IgD-negative memory B cell (primary cell): ENCODE measurements at regions not wholly inside any gene's neighbourhood (a gene's known extent, or its start where the extent isn't known, plus 50 kb on each side); places are given as distances from the start of the nearest gene placed in this dataset.
"Not testable (repeated sequence)": the region's sequence is repeated elsewhere in the genome, so short reads cannot be mapped to it uniquely, and the experiment has no call there.

Experiments used
- H3K27ac Mint-ChIP-seq, 3 donors: one replicate each; pipeline ENCODE4 v1.8.0; 2020 to 2022; ENCODE audit warnings: mild to moderate bottlenecking in 3 of 3, mixed read lengths in 3 of 3, moderate library complexity in 1 of 3
- H3K27me3 Mint-ChIP-seq: one replicate; pipeline ENCODE4 v1.8.0; 2021; ENCODE audit warnings: mixed read lengths
- H3K36me3 Mint-ChIP-seq: one replicate; pipeline ENCODE4 v1.8.0; 2020; ENCODE audit warnings: mild to moderate bottlenecking, mixed read lengths
- H3K4me1 Mint-ChIP-seq, 3 donors: one replicate each; pipeline ENCODE4 v1.8.0; 2020 to 2022; ENCODE audit warnings: mixed read lengths in 3 of 3, mild to moderate bottlenecking in 1 of 3
- H3K4me3 Mint-ChIP-seq, 4 donors: one replicate each; pipeline ENCODE4 v1.8.0; 2020 to 2022; ENCODE audit warnings: mild to moderate bottlenecking in 4 of 4, mixed read lengths in 4 of 4, moderate library complexity in 3 of 4
- H3K9me3 Mint-ChIP-seq, 3 donors: one replicate each; pipeline ENCODE4 v1.8.0; 2020 to 2021; ENCODE audit warnings: mixed read lengths in 3 of 3, mild to moderate bottlenecking in 1 of 3

DNA sequence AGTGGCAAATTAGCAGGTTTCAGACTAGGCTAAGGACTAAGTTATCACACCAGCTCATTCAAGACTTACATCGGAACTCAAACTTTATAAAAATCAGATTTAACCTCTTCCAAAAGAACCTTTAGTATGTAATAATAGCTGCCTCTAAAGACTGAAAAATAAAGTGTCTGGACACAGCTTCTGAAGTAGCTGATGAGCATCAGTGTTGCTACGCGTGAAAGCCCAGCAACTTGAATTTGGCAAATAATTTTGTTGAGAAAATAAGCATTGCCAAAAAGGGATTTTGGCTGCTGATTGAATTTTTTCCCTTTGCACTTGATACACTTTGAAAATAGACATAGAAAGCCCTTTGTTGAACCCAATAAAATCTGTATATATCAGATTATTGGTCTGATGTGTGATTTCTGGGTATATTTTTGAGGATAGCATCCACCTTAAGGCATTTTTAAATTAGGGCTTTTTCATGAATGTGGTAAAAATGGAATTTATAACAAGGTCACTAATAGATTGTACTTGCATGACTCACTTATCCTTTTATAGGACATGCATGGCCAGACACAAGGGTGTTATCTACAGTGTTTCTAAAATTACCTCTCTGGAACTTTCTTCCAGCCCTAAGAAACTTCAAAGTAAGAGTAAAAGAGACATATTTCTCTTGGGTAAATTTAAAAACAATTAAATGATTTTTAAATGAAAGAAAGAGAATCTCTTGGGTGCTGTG, 350.4 kb downstream of the TENT5A start:
- Mint-ChIP-seq H3K4me3 (no peak overlapping the region), H3K27me3 (no peaks in the 10 kb centered on the region), H3K27ac (no peak overlapping the region), H3K36me3 (no peaks in the 10 kb centered on the region), H3K4me1 (no peaks in the 10 kb centered on the region), H3K9me3 (peaks cover 0 to 1% (median 0%) of the 10 kb centered on the region in 3 donors)

DNA sequence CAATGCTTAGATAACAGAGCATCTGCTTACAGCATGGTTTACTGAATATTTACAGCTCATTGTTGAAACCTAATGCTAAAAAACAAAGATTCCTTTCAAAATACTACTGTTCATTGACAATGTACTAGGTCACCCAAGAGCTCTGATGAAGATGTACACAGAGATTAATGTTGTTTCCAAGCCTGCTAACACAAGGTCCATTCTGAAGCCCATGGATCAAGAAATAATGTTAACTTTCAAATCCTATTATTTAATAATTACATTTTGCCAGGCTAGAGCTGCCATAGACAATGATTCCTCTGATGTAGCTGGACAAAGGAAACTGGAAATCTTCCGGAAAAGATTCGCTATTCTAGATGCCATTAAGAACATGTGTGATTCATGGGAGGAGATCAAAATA, 355.6 kb downstream of the TENT5A start:
- Mint-ChIP-seq H3K9me3 (peaks cover 2 to 11% (median 3%) of the 10 kb centered on the region in 3 donors), H3K27ac (no peak overlapping the region), H3K4me3 (no peak overlapping the region), H3K4me1 (no peaks in the 10 kb centered on the region), H3K36me3 (no peaks in the 10 kb centered on the region), H3K27me3 (no peaks in the 10 kb centered on the region)

- Mint-ChIP-seq H3K27me3 (no peaks in the 10 kb centered on the region), H3K4me3 (no peak overlapping the region), H3K9me3 (peaks cover 7 to 10% (median 7%) of the 10 kb centered on the region in 3 donors), H3K27ac (no peak overlapping the region), H3K4me1 (no peaks in the 10 kb centered on the region), H3K36me3 (no peaks in the 10 kb centered on the region)
These were observed 365.3 kb downstream of the TENT5A start for GRCh38 chr6:81387163-81387562.

- no peak overlapping the region for H3K27ac Mint-ChIP-seq
- H3K27me3 Mint-ChIP-seq = no peaks in the 10 kb centered on the region
- peaks cover 0 to 8% (median 3%) of the 10 kb centered on the region in 3 donors for H3K9me3 Mint-ChIP-seq
- H3K4me3 Mint-ChIP-seq = no peak overlapping the region
- no peaks in the 10 kb centered on the region for H3K4me1 Mint-ChIP-seq
- no peaks in the 10 kb centered on the region for H3K36me3 Mint-ChIP-seq
These were observed 367.6 kb downstream of the TENT5A start for GRCh38 chr6:81384921-81385320.

GRCh38 chr6:81383472-81383871, 369.0 kb downstream of the TENT5A start:
- H3K4me3 Mint-ChIP-seq = no peak overlapping the region
- no peaks in the 10 kb centered on the region for H3K36me3 Mint-ChIP-seq
- no peak overlapping the region for H3K27ac Mint-ChIP-seq
- no peaks in the 10 kb centered on the region for H3K4me1 Mint-ChIP-seq
- H3K27me3 Mint-ChIP-seq = no peaks in the 10 kb centered on the region
- H3K9me3 Mint-ChIP-seq = peaks cover 0 to 8% (median 1%) of the 10 kb centered on the region in 3 donors

DNA sequence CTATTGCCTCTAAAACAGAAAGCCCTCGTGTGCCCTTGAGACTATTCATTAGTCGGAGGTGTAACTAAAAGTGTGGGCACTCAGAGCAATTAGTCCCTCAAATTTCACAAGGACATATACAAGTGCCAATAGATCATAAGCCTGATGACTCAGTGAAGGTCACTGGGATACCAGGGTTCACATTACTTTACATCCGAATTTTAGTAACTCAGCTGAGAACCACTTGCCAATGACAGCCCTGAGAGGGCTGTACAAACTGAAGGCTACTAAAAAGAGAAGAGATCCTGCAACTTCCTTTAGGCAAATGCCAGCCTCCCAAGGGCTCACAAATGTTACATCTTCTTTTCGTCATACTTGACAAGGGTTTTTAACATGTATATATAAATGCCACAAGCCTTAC, 369.6 kb downstream of the TENT5A start:
- H3K4me3 Mint-ChIP-seq = no peak overlapping the region
- peaks cover 0 to 8% (median 0%) of the 10 kb centered on the region in 3 donors for H3K9me3 Mint-ChIP-seq
- H3K27ac Mint-ChIP-seq = no peak overlapping the region
- H3K36me3 Mint-ChIP-seq = no peaks in the 10 kb centered on the region
- H3K4me1 Mint-ChIP-seq = no peaks in the 10 kb centered on the region
- no peaks in the 10 kb centered on the region for H3K27me3 Mint-ChIP-seq

- no peaks in the 10 kb centered on the region for H3K27me3 Mint-ChIP-seq
- H3K9me3 Mint-ChIP-seq = peaks cover 0 to 8% (median 0%) of the 10 kb centered on the region in 3 donors
- no peaks in the 10 kb centered on the region for H3K36me3 Mint-ChIP-seq
- H3K27ac Mint-ChIP-seq = no peak overlapping the region
- no peaks in the 10 kb centered on the region for H3K4me1 Mint-ChIP-seq
- H3K4me3 Mint-ChIP-seq = no peak overlapping the region
These were observed 371.0 kb downstream of the TENT5A start for GRCh38 chr6:81381382-81381916.

DNA sequence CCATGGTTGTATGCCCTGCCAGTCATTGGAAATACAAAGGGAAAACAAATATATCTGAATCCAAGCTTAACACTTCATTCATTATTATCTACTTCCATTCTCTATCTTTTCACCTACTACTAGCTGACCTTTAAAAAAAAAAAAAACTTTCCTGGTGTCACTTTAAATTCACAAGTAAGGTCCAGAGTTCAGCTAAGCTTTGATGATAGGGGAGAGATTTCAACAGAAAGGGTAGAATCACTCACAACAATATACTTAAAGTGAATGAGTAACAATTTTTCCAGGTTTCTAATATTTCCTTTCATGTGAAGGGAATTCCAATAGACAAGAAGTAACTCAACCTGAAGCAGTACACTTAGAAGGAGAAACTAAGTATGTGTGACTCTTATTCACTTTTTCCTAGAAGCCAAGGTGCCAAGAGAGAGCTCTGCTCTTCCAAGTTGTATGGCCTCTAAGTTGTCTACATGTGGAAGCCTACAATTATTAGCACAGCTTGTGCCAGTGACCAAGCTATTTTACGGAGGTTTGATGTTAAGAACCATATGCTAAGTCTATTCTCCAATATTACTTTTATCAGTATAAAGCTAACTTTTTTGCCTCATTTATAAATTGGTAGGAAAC, 371.7 kb downstream of the TENT5A start:
- H3K27ac Mint-ChIP-seq = no peak overlapping the region
- H3K4me1 Mint-ChIP-seq = no peaks in the 10 kb centered on the region
- no peaks in the 10 kb centered on the region for H3K27me3 Mint-ChIP-seq
- H3K36me3 Mint-ChIP-seq = no peaks in the 10 kb centered on the region
- H3K9me3 Mint-ChIP-seq = peaks cover 0 to 4% (median 0%) of the 10 kb centered on the region in 3 donors
- no peak overlapping the region for H3K4me3 Mint-ChIP-seq

DNA sequence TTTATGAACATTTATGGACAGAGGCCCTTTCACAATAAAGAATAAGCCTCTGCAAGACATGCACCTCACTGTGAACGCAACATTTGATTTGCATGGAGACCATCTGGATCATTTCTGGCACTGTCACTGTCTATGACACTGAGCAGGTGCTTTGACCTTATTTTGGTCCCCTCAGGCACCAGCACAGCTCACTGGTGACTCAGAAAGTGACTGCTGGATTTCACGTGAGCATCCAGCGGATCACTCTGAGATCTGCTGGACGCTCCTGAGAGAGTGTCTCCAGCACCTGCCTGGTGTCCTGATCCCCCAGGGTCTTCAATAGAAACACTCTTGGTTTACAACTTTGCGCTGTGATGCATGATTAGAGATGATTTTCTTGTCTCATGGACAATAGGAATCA, 375.7 kb downstream of the TENT5A start:
- Mint-ChIP-seq H3K36me3 (no peaks in the 10 kb centered on the region), H3K4me3 (no peak overlapping the region), H3K4me1 (no peaks in the 10 kb centered on the region), H3K27ac (no peak overlapping the region), H3K27me3 (no peaks in the 10 kb centered on the region), H3K9me3 (peaks cover 0 to 2% (median 0%) of the 10 kb centered on the region in 3 donors)

- Mint-ChIP-seq H3K36me3 (no peaks in the 10 kb centered on the region), H3K4me1 (no peaks in the 10 kb centered on the region)
These were observed 379.1 kb downstream of the TENT5A start for GRCh38 chr6:81373414-81373813.

DNA sequence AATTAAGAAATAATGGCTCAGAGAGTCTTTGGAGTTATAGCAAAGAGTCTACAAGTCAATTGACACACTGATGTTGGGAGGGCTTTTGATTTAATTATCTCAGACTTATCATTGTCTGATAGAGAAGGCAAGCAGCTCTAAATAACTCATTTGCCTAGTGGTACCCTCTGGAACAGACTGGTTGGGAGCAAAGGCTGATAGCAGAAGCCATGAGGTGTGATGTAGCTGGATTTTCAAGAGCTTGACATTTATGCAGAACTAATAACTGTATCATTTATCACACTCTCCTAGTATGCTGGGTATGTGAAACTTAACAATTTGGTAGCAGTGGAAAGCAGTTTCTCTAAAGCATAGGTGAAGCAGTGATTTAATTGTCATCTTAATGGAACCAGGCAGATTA, 380.6 kb downstream of the TENT5A start:
- no peaks in the 10 kb centered on the region for H3K36me3 Mint-ChIP-seq
- H3K27me3 Mint-ChIP-seq = no peaks in the 10 kb centered on the region
- no peak overlapping the region for H3K4me3 Mint-ChIP-seq
- H3K9me3 Mint-ChIP-seq = peaks cover 0 to 2% (median 0%) of the 10 kb centered on the region in 3 donors
- no peaks in the 10 kb centered on the region for H3K4me1 Mint-ChIP-seq
- no peak overlapping the region for H3K27ac Mint-ChIP-seq

More at GRCh38 chr6:81373414-81373813, 379.1 kb downstream of the TENT5A start:
- Mint-ChIP-seq H3K4me3 (no peak overlapping the region), H3K9me3 (peaks cover 0 to 2% (median 0%) of the 10 kb centered on the region in 3 donors), H3K27ac (no peak overlapping the region), H3K27me3 (no peaks in the 10 kb centered on the region)

- Mint-ChIP-seq H3K27ac (no peak overlapping the region), H3K9me3 (no peaks in the 10 kb centered on the region)
These were observed 385.5 kb downstream of the TENT5A start for GRCh38 chr6:81366972-81367371.

DNA sequence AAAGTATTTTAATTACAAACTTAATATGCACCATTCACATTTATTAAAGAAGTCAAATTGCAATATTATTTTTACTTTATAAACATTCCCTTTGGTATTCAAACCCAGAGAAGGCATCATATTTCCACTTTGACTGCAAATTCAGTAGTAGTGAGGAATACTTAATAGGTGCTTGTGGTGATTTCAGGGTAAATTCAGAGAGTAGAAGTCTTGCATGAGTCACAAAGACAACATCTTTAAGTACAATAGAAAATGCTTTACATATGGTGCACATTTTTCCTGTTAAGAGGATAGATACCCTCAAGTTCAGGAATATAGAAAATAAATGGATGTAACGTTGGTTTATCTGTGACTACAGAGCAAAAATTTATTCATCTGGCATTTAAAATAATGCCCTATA, 390.2 kb downstream of the TENT5A start:
- Mint-ChIP-seq H3K4me3 (no peak overlapping the region), H3K4me1 (no peaks in the 10 kb centered on the region), H3K27ac (no peak overlapping the region), H3K9me3 (peaks cover 0 to 3% (median 0%) of the 10 kb centered on the region in 3 donors), H3K36me3 (no peaks in the 10 kb centered on the region), H3K27me3 (no peaks in the 10 kb centered on the region)

More at GRCh38 chr6:81366972-81367371, 385.5 kb downstream of the TENT5A start:
- no peaks in the 10 kb centered on the region for H3K27me3 Mint-ChIP-seq
- H3K4me3 Mint-ChIP-seq = no peak overlapping the region
- no peaks in the 10 kb centered on the region for H3K36me3 Mint-ChIP-seq
- H3K4me1 Mint-ChIP-seq = no peaks in the 10 kb centered on the region

DNA sequence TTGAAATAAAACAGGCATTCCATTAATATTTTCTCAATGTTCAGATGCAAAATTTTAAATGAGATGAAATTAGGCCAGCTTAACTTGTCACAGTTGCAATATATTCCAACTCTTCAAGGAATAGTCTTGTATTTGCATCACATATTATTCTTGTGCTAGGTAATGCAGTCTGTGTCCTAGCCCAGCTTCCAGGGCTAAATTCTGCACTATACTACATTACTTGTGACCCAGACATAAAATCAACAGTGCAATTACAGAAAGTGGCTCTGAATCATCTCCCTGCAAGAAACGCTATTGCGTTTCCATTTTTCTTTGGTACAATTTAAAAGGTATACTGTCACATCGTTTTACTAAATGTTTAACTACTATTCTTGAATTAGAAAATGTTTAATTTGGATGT, 399.2 kb downstream of the TENT5A start:
- no peaks in the 10 kb centered on the region for H3K36me3 Mint-ChIP-seq
- no peak overlapping the region for H3K27ac Mint-ChIP-seq
- peaks cover 0 to 6% (median 0%) of the 10 kb centered on the region in 3 donors for H3K9me3 Mint-ChIP-seq
- H3K27me3 Mint-ChIP-seq = no peaks in the 10 kb centered on the region
- no peaks in the 10 kb centered on the region for H3K4me1 Mint-ChIP-seq
- H3K4me3 Mint-ChIP-seq = no peak overlapping the region

DNA sequence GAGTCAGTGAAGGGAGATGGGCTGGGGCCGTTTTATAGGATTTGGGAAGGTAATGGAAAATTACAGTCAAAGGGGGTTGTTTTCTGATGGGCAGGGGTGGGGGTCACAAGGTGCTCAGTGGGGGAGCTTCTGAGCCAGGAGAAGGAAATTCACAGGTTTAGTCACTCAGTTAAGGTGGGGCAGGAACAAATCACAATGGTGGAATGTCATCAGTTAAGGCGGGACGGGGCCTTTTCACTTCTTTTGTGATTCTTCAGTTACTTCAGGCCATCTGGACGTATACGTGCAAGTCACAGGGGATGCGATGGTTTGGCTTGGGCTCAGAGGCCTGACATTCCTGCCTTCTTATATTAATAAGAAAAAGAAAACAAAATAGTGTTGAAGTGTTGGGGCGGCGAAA, 408.5 kb downstream of the TENT5A start:
- not testable (repeated sequence) for H3K36me3 Mint-ChIP-seq, H3K4me1 Mint-ChIP-seq, H3K27ac Mint-ChIP-seq, H3K9me3 Mint-ChIP-seq, H3K4me3 Mint-ChIP-seq, H3K27me3 Mint-ChIP-seq

DNA sequence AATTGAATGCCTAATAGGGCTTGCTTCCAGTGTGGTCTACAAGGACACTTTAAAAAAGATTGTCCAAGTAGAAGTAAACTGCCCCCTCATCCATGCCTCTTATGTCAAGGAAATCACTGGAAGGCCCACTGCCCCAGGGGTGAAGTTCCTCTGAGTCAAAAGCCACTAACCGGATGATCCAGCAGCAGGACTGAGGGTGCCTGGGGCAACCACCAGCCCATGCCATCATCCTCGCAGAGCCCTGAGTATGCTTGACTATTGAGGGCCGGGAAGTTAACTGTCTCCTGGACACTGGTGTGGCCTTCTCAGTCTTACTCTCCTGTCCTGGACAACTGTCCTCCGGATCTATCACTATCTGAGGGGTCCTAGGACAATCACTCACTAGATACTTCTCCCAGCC, 411.5 kb downstream of the TENT5A start:
- no peaks in the 10 kb centered on the region for H3K27me3 Mint-ChIP-seq
- H3K9me3 Mint-ChIP-seq = peaks cover 0 to 8% (median 7%) of the 10 kb centered on the region in 3 donors
- H3K27ac Mint-ChIP-seq = no peak overlapping the region
- no peaks in the 10 kb centered on the region for H3K4me1 Mint-ChIP-seq
- H3K36me3 Mint-ChIP-seq = no peaks in the 10 kb centered on the region
- H3K4me3 Mint-ChIP-seq = no peak overlapping the region
